ENCODE measurements at regions not wholly inside any gene's neighbourhood (a gene's known extent, or its start where the extent isn't known, plus 50 kb on each side); places are given as distances from the start of the nearest gene placed in this dataset.
A peak's percentile ranks its signal among the peaks of the same experiment; 100 is the strongest.
"Not testable (repeated sequence)": the region's sequence is repeated elsewhere in the genome, so short reads cannot be mapped to it uniquely, and the experiment has no call there.

DNA sequence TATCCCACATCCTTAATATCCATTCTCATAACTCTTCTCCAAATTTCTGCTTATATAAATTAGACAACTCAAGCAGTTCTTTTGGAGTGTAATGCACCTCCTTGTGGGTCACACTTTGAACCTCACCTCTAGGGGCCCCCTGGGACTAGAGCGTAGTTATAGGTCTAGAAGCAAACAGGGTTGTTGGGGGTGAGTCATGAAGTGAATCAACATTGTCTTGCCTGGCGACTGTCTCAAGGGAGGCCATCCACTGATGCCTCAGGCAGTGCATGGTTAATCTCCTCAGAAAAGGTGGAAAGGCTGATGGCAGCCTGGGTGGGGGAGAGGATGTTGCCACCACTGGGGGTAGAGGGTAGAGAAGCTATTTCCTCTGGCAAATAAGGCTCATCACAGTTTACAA lies 129.1 kb downstream of the TNFRSF21 start:
- Histone ChIP-seq H3K4me3 (no peak overlapping the region), H3K27me3 (no peaks in the 10 kb centered on the region), H3K9me3 (no peaks in the 10 kb centered on the region), H3K36me3 (no peaks in the 10 kb centered on the region)
- no peak for DNase-seq

DNA sequence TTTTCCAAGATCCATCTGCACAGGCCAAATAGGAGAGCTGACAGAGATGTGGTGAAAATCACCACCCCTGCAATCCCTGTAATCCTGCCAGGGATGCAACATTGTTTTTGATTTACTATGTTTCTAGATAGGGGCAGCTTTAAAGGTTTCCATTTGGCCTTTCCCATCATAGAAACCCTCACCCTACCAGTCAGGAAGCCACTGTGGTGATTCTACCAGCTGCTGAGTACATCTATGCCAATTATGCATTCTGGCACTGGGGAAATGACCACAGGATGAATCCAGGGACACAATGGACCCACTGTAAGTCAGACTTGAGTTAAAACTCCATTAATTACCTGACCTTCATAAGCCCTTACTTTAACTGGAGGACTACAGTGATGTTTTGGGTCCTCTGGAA lies 130.4 kb downstream of the TNFRSF21 start:
- H3K4me3 ChIP-seq, result no peak overlapping the region
- no peaks in the 10 kb centered on the region for H3K36me3 ChIP-seq
- H3K9me3 ChIP-seq, result no peaks in the 10 kb centered on the region
- no peak for DNase-seq
- no peaks in the 10 kb centered on the region for H3K27me3 ChIP-seq

DNA sequence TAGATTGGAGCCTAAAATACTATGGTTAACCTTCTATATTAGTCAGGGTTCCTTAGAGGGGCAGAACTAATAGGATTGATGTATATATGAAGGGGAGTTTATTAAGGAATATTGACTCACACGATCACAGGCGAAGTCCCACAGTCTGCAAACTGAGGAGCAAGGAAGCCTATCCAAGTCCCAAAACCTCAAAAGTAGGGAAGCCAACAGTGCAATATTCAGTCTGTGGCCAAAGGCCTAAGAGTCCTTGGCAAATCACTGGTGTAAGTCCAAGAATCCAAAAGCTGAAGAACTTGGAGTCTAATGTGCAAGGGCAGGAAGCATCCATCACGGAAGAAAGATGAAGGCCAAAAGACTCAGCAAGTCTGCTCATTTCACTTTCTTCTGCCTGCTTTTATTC lies 133.5 kb upstream of the ADGRF1 start:
- H3K36me3 ChIP-seq, result no peaks in the 10 kb centered on the region
- H3K27me3 ChIP-seq, result no peaks in the 10 kb centered on the region
- DNase-seq, result no peak
- no peak overlapping the region for H3K4me3 ChIP-seq
- H3K9me3 ChIP-seq, result no peaks in the 10 kb centered on the region

DNA sequence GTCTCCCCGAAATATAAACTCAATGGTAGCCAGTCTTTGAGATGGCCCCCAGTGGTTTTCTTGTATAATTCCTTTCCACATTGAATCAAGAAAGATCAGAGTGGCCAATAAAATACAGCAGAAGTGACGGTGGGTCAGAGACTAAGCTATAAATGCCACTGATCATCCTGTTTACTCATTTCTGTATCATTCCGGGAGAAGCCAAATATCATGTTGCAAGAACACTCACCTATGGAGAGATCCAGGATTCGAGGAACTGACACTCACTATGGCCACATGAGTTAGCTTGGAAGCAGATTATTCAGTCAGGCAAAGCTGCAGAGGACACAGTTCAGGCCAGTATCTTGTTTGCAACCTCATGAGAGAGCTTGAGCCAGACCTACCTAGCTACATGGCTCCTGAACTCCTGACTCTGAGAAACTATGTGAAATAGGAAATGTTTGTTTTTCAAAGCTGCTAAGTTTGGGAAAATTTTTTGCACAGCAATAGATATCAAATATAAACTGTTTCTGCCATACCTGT lies 132.4 kb upstream of the ADGRF1 start:
- Histone ChIP-seq H3K36me3 (no peaks in the 10 kb centered on the region), H3K27me3 (no peaks in the 10 kb centered on the region), H3K9me3 (no peaks in the 10 kb centered on the region), H3K4me3 (no peak overlapping the region)
- DNase-seq, result no peak

DNA sequence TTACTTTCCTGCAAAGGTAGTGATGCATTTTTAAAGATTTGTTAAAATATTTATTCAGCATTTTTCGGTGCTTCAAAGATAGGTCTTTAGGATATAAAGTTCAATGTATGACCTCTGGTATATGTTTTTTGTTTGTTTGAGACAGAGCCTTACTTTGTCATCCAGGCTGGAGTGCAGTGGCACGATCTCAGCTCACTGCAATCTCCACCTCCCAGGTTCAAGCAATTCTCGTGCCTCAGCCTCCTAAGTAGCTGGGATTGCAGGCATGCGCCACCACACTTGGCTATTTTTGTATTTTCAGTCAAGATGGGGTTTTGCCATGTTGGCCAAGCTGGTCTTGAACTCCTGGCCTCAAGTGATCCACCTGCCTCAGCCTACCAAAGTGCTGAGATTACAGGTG lies 131.9 kb upstream of the ADGRF1 start:
- H3K9me3 ChIP-seq, H3K36me3 ChIP-seq, H3K27me3 ChIP-seq, DNase-seq, H3K4me3 ChIP-seq: not testable (repeated sequence)

DNA sequence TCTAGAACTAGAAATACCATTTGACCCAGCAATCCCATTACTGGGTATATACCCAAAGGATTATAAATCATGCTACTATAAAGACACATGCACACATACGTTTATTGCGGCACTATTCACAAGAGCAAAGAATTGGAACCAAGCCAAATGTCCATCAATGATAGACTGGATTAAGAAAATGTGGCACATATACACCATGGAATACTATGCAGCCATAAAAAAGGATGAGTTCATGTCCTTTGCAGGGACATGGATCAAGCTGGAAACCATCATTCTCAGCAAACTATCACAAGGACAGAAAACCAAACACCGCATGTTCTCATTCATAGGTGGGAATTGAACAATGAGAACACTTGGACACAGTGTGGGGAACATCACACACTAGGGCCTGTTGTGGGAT lies 131.0 kb upstream of the ADGRF1 start:
- H3K36me3 ChIP-seq, H3K4me3 ChIP-seq, H3K27me3 ChIP-seq, DNase-seq, H3K9me3 ChIP-seq: not testable (repeated sequence)

DNA sequence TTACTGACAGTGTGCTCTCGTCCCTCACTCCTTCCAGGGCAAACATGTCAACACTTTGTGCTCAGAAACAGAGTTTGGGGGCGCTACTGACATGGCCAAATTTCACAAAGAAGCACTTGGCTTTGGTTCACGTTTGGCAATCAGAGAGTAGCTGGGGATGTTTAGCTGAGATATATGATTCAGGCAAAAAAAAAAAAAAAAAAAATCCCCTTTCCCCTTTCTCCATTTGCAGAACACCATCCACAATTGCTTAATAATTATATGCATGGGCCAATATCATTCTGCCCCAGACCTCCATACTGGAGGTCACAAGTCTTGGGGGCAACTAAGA lies 128.4 kb upstream of the ADGRF1 start:
- H3K36me3 ChIP-seq, result no peaks in the 10 kb centered on the region
- H3K9me3 ChIP-seq, result no peaks in the 10 kb centered on the region
- no peak for DNase-seq
- H3K27me3 ChIP-seq, result no peaks in the 10 kb centered on the region
- no peak overlapping the region for H3K4me3 ChIP-seq

DNA sequence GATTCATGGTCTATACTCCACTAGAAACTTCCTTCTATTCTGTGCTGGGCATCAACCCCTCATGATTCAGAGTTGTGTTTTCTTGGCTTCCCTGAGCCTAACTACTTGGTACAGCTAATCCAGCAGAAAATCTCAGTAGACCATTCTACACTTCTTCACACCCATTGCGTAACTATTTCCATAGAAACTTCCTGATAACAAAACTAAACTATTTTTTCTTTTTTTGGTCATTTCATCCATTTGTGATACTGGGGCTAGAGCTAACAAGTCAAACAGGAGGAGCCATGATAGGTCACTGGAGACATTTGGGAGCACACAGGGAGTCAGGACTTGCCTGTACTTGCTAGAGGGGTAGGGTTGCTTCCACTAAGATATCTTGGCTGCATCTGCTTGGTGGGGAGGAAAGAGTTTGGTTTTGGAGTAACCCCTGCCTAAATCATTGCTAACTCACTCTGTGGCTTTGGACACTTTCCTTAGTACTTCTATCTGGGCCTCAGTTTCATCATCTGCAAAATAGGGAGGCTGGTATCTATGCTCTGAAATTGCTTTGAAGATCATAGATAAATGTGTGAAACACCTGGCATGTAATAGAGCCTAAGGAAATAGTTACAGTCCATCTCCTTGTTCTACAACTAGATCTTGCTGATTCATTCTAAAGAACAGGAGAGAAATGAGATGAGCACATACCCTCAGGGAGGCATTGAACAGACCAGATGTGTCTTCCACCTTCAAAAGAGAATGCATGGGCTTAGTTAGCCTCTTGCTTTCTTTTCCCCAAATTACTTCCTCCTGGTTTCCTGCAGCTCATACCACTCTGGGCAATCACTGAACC lies 127.9 kb upstream of the ADGRF1 start:
- H3K4me3 ChIP-seq, result no peak overlapping the region
- no peaks in the 10 kb centered on the region for H3K36me3 ChIP-seq
- no peaks in the 10 kb centered on the region for H3K27me3 ChIP-seq
- H3K9me3 ChIP-seq, result no peaks in the 10 kb centered on the region
- DNase-seq, result no peak

DNA sequence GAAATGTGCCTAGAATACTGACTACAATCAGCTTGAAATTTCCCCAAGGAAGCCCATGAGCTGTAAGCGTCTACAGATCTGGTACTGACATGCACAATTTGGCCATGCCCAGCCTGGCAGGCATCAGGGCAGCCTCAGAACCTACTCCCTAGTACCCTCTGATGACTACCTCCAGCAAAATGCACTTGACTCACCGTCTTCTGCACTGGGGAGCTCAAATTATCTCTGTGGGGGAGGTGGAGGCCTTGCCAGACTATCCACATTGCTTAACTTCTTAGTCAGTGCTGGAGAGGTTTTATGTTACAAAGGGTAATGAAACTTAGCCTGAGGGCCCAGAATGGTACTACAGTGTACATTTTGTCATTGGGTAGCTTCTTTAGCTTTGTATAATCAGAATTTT lies 126.0 kb upstream of the ADGRF1 start:
- peak; percentile 96 for DNase-seq
- H3K4me3 ChIP-seq, result no peak overlapping the region

DNA sequence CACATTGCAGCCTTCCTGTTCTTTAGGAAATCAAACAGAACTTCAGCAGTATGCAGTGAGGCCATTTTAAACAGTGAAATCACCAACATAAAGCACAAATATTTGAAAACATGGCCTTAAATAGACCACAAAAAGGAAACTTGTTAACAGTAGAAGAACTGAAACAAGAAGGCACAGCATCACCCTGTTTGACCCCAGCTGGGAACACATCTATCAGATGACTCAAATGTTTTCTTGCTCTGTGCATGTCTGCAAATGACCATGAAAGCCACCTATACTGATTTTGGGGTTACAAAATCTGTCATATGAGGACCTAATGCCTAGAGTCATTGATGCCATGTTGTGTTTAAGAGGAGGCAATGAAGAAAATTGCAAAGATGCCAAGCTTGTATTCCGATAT lies 123.8 kb upstream of the ADGRF1 start:
- DNase-seq, result no peak
- Histone ChIP-seq H3K27me3 (no peaks in the 10 kb centered on the region), H3K4me3 (no peak overlapping the region), H3K36me3 (no peaks in the 10 kb centered on the region), H3K9me3 (no peaks in the 10 kb centered on the region)

More for the DNA sequence above, 126.0 kb upstream of the ADGRF1 start:
- H3K36me3 ChIP-seq, result no peaks in the 10 kb centered on the region
- H3K9me3 ChIP-seq, result no peaks in the 10 kb centered on the region
- H3K27me3 ChIP-seq, result no peaks in the 10 kb centered on the region

DNA sequence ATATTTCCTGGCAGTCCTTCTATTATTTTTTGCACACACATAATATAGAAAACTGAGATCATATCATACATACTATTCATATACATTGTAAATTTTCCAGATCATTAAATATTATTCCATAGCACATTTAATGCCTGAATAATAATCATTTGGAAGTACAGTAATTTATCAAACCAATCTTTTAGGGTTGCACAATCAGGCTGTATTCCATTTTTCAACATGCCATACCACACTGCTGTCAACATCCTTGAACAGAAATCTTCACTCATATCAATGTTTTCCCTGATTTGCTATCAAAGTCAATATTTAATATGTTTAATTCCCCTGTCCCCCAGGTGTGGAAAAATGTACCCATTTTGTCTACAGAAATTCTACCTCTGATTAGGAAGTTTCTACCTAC lies 122.7 kb upstream of the ADGRF1 start:
- no peaks in the 10 kb centered on the region for H3K27me3 ChIP-seq
- no peak overlapping the region for H3K4me3 ChIP-seq
- no peaks in the 10 kb centered on the region for H3K9me3 ChIP-seq
- H3K36me3 ChIP-seq, result no peaks in the 10 kb centered on the region
- DNase-seq, result no peak

DNA sequence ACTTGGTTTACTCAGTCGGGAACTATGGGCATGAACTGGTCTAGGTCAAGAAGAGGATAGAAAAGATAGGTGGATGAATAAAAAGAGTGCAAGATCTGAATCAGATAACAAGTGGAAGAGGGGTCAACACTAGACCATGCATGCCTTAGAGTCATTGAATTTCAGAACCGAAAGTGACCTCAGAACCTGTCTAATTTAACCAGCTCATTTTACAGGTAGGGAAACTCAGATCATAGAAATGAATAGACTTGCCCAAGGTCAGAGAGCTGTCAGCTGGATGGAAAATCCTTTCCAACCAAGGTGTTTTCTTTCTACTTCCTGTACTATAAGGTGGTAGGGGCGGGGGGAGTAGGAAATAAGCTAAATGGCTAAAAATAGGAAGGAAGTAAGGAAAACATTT lies 121.4 kb upstream of the ADGRF1 start:
- Histone ChIP-seq H3K27me3 (no peaks in the 10 kb centered on the region), H3K9me3 (no peaks in the 10 kb centered on the region), H3K4me3 (no peak overlapping the region), H3K36me3 (no peaks in the 10 kb centered on the region)
- no peak for DNase-seq

DNA sequence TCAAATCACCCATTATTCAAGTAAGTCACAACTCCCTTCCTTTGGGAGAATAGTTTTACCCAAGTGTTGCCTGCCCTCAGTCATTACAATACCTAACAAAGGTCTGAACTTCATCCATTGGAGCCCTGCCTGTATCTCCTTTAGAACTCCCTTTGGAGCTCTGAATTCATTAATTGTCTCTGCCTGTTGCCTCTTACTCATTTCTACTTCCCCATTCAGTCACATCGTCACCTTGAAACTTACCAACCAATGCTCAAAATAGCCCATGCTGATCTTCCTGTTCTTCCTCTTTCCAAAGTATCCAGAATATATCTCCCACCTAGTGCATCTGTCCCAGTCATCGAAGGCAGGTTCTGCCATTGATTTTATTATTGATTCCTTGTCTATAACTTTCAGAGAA lies 120.7 kb upstream of the ADGRF1 start:
- no peaks in the 10 kb centered on the region for H3K36me3 ChIP-seq
- H3K9me3 ChIP-seq, result no peaks in the 10 kb centered on the region
- H3K27me3 ChIP-seq, result no peaks in the 10 kb centered on the region
- DNase-seq, result no peak
- no peak overlapping the region for H3K4me3 ChIP-seq

DNA sequence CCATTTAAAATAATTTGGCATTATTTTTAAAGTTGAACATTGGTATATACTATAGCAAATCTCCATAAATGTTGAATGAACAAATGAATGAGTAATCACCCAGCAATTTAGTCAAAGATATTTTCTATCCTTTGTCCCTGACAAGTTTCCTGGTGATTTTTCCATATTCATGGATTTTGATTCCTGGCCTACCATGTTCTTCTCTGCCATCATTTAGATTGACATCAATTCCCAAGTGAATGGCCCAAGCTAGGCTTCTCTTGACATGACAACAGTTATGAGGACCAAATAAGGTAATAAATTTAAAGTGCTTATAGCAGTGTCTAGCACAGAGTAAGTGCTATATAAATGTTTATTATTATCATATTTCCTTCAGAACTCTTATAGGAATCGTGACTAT lies 120.1 kb upstream of the ADGRF1 start:
- DNase-seq, result no peak
- no peak overlapping the region for H3K4me3 ChIP-seq

DNA sequence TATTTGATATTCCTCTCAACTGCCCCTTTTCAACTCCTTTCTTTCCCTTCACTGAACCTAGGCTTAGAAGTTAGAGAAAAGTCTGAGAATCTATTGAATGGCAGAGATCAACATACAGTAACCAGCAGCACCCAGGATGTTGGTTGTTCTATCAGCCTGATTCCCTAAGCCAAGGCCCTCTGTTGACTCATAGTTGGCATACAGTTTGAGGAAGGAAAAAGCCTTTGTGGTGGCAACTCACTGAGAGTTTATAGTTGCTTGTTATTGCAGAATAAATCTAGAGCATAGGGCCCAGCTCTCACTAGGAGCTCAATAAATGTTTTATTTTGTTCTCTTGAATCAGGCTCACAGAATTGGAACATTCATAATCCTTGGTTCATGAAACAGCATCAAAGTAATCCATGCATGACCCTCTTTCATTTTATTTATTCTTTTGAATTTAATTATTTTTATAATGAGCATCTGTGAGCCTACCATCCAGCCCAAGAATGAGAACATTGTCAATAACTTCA lies 119.1 kb upstream of the ADGRF1 start:
- H3K27me3 ChIP-seq, result no peaks in the 10 kb centered on the region
- no peaks in the 10 kb centered on the region for H3K36me3 ChIP-seq
- peak; percentile 56 for DNase-seq
- no peak overlapping the region for H3K4me3 ChIP-seq
- no peaks in the 10 kb centered on the region for H3K9me3 ChIP-seq

More for the DNA sequence above, 120.1 kb upstream of the ADGRF1 start:
- no peaks in the 10 kb centered on the region for H3K36me3 ChIP-seq
- H3K9me3 ChIP-seq, result no peaks in the 10 kb centered on the region
- no peaks in the 10 kb centered on the region for H3K27me3 ChIP-seq

DNA sequence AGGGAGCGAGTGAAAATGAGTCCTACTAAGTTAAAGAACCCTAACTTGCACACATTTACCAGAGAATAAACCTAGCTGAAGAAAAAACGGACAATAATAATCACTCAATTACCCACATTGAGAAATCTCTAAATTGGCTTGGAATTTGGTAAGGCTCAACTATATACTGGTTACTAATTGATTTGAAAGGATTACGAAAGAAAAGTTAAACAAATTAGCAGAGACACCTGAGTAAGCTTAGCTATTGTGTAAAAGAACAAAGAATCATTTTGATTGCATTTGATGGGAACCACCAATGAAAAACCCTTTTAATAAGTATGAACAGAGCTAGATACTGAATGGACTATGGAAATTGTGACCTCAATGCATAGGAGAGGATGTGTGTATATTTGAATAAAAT lies 118.6 kb upstream of the ADGRF1 start:
- Histone ChIP-seq H3K4me3 (no peak overlapping the region), H3K36me3 (no peaks in the 10 kb centered on the region), H3K9me3 (no peaks in the 10 kb centered on the region), H3K27me3 (no peaks in the 10 kb centered on the region)
- no peak for DNase-seq

DNA sequence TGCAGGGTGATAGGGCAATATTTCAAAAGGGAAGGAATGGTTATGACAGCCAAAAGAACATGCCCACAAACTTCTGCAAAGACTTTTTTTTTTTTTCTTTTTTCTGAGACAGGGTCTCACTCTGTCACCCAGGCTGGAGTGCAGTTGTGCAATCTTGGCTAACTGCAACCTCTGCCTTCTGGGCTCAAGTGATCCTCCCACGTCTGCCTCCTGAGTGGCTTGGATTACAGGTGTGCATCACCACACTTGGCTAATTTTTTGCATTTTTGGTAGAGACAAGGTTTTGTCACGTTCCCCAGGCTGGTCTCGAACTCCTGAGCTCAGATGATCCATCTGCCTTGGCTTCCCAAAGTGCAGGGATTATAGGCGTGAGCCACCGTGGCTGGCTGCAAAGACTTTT lies 117.6 kb upstream of the ADGRF1 start:
- H3K4me3 ChIP-seq, result no peak overlapping the region
- H3K27me3 ChIP-seq, result no peaks in the 10 kb centered on the region
- no peaks in the 10 kb centered on the region for H3K9me3 ChIP-seq
- no peak for DNase-seq
- no peaks in the 10 kb centered on the region for H3K36me3 ChIP-seq

DNA sequence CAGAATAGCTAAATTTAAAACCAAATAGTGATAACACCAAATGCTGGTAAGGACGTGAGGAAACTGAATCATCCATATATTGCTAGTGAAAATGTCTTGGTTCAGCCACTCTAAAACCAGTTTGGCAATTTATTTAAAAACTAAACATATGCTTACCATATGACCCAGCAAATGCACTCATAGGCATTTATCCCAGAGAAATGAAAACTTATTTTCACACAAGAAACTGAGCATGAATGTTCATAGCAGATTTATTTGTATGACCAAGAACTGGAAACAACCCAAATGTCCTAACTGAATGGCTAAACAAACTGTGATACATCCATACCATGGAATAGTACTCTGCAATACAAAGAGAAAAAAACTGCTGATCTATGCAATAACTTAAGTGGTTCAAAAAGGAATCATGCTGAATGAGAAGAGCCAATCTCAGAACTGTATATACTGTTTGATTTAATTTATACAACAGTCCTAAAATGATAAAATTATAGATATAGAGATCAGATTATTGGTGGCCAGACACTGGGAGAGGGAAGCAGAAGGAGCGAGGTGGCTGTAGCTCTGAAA lies 115.6 kb upstream of the ADGRF1 start:
- no peak for DNase-seq
- Histone ChIP-seq H3K27me3 (no peaks in the 10 kb centered on the region), H3K36me3 (no peaks in the 10 kb centered on the region), H3K9me3 (no peaks in the 10 kb centered on the region), H3K4me3 (no peak overlapping the region)
